ENCODE measurements at regions not wholly inside any gene's neighbourhood (a gene's known extent, or its start where the extent isn't known, plus 50 kb on each side); places are given as distances from the start of the nearest gene placed in this dataset.

DNA sequence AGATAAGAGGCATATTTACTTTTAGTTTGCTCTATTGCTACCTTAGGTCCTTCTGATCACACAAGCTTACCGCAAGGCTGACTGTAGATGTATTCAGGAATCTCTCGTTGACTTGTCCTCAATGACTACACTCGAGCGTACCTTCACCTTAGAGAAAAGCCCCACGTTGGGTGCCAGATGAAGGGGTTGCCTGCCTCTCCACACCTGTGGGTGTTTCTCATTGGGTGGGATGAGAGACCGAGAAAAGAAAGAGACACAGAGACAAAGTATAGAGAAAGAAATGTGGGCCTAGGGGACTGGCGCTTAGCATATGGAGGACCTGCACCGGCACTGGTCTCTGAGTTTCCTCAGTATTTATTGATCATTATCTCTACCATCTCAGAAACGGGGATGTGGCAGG lies 51.8 kb downstream of the ASCL4 start:
- H3K36me3 ChIP-seq: no peaks in the 10 kb centered on the region
- no peaks in the 10 kb centered on the region for H3K4me1 Mint-ChIP-seq
- no peak overlapping the region for H3K27ac ChIP-seq
- peaks cover 4% of the 10 kb centered on the region for H3K9me3 ChIP-seq (ENCODE audit: low read depth)
- H2AFZ ChIP-seq (replicated peaks): no peak overlapping the region
- H3K4me3 Mint-ChIP-seq: no peak overlapping the region
- no peak overlapping the region for H3K27ac Mint-ChIP-seq
- H4K20me1 ChIP-seq (ENCODE audit: low read depth): no peaks in the 10 kb centered on the region
- peaks cover 3% of the 10 kb centered on the region for H3K36me3 Mint-ChIP-seq
- no peak overlapping the region for H3K9ac ChIP-seq
- H3K4me2 ChIP-seq: no peak overlapping the region
- no peaks in the 10 kb centered on the region for H3K27me3 ChIP-seq
- H3K79me2 ChIP-seq (ENCODE audit: low read depth): no peaks in the 10 kb centered on the region
- H3K4me1 ChIP-seq: no peaks in the 10 kb centered on the region
- DNase-seq (ENCODE audit: low spot score): no peak
- TF ChIP-seq EZH2phosphoT487 (IDR thresholded peaks at IDR 0.05) (no peak), EZH2 (IDR thresholded peaks at IDR 0.05) (no peak)
- TF ChIP-seq, protein P1, sequence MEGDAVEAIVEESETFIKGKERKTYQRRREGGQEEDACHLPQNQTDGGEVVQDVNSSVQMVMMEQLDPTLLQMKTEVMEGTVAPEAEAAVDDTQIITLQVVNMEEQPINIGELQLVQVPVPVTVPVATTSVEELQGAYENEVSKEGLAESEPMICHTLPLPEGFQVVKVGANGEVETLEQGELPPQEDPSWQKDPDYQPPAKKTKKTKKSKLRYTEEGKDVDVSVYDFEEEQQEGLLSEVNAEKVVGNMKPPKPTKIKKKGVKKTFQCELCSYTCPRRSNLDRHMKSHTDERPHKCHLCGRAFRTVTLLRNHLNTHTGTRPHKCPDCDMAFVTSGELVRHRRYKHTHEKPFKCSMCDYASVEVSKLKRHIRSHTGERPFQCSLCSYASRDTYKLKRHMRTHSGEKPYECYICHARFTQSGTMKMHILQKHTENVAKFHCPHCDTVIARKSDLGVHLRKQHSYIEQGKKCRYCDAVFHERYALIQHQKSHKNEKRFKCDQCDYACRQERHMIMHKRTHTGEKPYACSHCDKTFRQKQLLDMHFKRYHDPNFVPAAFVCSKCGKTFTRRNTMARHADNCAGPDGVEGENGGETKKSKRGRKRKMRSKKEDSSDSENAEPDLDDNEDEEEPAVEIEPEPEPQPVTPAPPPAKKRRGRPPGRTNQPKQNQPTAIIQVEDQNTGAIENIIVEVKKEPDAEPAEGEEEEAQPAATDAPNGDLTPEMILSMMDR (IDR thresholded peaks at IDR 0.05): no peak
- H3K27me3 Mint-ChIP-seq (ENCODE audit: insufficient read depth, low read depth): peaks cover 4% of the 10 kb centered on the region
- peaks cover 24% of the 10 kb centered on the region for H3K9me3 Mint-ChIP-seq
- H3K4me3 ChIP-seq: no peak overlapping the region
- no peaks in the 10 kb centered on the region for H3F3A ChIP-seq (ENCODE audit: low read depth)

DNA sequence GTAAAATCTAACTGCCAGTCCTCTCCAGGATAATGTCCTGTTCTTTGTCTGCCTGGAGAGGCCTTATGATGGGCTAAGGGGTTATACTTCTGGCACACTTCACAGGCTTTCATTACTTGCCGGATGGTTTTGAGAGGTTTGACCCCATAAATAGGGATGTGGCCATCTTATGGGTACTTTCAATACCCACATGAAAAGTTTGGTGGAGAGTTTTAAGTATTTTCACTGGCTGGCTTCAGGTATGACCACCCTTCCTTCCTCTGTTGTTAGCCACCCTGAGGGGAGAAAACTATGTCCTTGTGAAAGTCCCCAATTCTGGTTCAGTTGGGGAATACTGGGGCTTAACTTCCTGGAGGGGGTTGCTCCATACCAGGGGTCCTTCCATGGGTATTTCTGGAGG lies 54.8 kb downstream of the ASCL4 start:
- Histone ChIP-seq H3K4me1 (no peaks in the 10 kb centered on the region), H3K36me3 (no peaks in the 10 kb centered on the region), H3K27ac (no peak overlapping the region), H3K4me3 (no peak overlapping the region), H3K4me2 (no peak overlapping the region), H4K20me1 (ENCODE audit: low read depth) (no peaks in the 10 kb centered on the region), H3F3A (ENCODE audit: low read depth) (no peaks in the 10 kb centered on the region), H3K79me2 (ENCODE audit: low read depth) (no peaks in the 10 kb centered on the region), H3K9me3 (ENCODE audit: low read depth) (peaks cover 4% of the 10 kb centered on the region), H2AFZ (replicated peaks) (no peak overlapping the region), H3K9ac (no peak overlapping the region), H3K27me3 (peaks cover 11% of the 10 kb centered on the region)
- H3K27ac Mint-ChIP-seq: no peak overlapping the region
- no peak for TF ChIP-seq EZH2phosphoT487 (IDR thresholded peaks at IDR 0.05)
- TF ChIP-seq EZH2 (IDR thresholded peaks at IDR 0.05): no peak
- TF ChIP-seq, protein P1 (IDR thresholded peaks at IDR 0.05): no peak
- peaks cover 9% of the 10 kb centered on the region for H3K27me3 Mint-ChIP-seq (ENCODE audit: insufficient read depth, low read depth)
- no peak overlapping the region for H3K4me3 Mint-ChIP-seq
- no peaks in the 10 kb centered on the region for H3K4me1 Mint-ChIP-seq
- peaks cover 21% of the 10 kb centered on the region for H3K9me3 Mint-ChIP-seq
- no peak for DNase-seq (ENCODE audit: low spot score)
- peaks cover 3% of the 10 kb centered on the region for H3K36me3 Mint-ChIP-seq

DNA sequence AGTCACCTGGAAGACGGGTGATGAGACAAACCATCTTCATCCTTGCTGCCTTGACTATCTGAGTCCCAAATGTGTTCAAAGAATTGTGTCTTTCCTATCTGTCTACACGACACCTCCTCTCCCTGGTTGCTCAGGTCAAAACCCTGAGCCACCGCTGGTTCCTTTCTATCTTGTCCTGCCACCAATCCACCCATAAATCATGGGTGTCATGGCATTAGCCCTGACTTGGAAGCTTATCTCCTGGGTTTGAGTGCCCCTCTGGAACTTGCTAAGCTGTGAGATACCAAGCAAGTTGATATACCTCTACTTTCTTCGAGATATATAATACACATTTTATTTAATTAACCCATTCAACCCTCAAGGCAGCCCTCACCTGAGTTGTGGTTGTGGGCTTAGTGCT lies 57.9 kb downstream of the ASCL4 start:
- H3K4me1 ChIP-seq: no peaks in the 10 kb centered on the region
- no peaks in the 10 kb centered on the region for H3K9me3 ChIP-seq (ENCODE audit: low read depth)
- no peak overlapping the region for H3K4me3 ChIP-seq
- H3K9ac ChIP-seq: no peak overlapping the region
- no peak for DNase-seq (ENCODE audit: low spot score)
- Mint-ChIP-seq H3K27me3 (ENCODE audit: insufficient read depth, low read depth) (peaks cover 7% of the 10 kb centered on the region), H3K9me3 (peaks cover 4% of the 10 kb centered on the region), H3K27ac (no peak overlapping the region), H3K36me3 (no peaks in the 10 kb centered on the region), H3K4me3 (no peak overlapping the region), H3K4me1 (no peaks in the 10 kb centered on the region)
- H3K4me2 ChIP-seq: no peak overlapping the region
- peaks cover 32% of the 10 kb centered on the region for H3K27me3 ChIP-seq
- H2AFZ ChIP-seq (replicated peaks): no peak overlapping the region
- no peaks in the 10 kb centered on the region for H3F3A ChIP-seq (ENCODE audit: low read depth)
- H3K27ac ChIP-seq: no peak overlapping the region
- H3K36me3 ChIP-seq: no peaks in the 10 kb centered on the region
- no peaks in the 10 kb centered on the region for H3K79me2 ChIP-seq (ENCODE audit: low read depth)
- H4K20me1 ChIP-seq (ENCODE audit: low read depth): no peaks in the 10 kb centered on the region
- no peak for TF ChIP-seq EZH2phosphoT487 (IDR thresholded peaks at IDR 0.05)

- H3K27me3 Mint-ChIP-seq (ENCODE audit: insufficient read depth, low read depth): peaks cover 23% of the 10 kb centered on the region
Measured at GRCh38 chr12:107840186-107840585, 65.7 kb downstream of the ASCL4 start.

More at GRCh38 chr12:107840186-107840585, 65.7 kb downstream of the ASCL4 start:
- Histone ChIP-seq H3F3A (ENCODE audit: low read depth) (peaks cover 11% of the 10 kb centered on the region), H3K4me3 (no peak overlapping the region), H4K20me1 (ENCODE audit: low read depth) (peaks cover 12% of the 10 kb centered on the region), H3K4me1 (peaks cover 8% of the 10 kb centered on the region), H3K27ac (no peak overlapping the region), H2AFZ (replicated peaks) (no peak overlapping the region), H3K4me2 (no peak overlapping the region), H3K9me3 (ENCODE audit: low read depth) (no peaks in the 10 kb centered on the region), H3K36me3 (no peaks in the 10 kb centered on the region), H3K9ac (no peak overlapping the region), H3K27me3 (peaks cover 97% of the 10 kb centered on the region), H3K79me2 (ENCODE audit: low read depth) (no peaks in the 10 kb centered on the region)
- H3K36me3 Mint-ChIP-seq: no peaks in the 10 kb centered on the region
- H3K4me1 Mint-ChIP-seq: peaks cover 3% of the 10 kb centered on the region
- H3K27ac Mint-ChIP-seq: no peak overlapping the region
- H3K4me3 Mint-ChIP-seq: no peak overlapping the region
- no peaks in the 10 kb centered on the region for H3K9me3 Mint-ChIP-seq
- TF ChIP-seq, protein P1 (IDR thresholded peaks at IDR 0.05): no peak
- TF ChIP-seq EZH2phosphoT487 (IDR thresholded peaks at IDR 0.05) (no peak), EZH2 (IDR thresholded peaks at IDR 0.05) (no peak)
- no peak for DNase-seq (ENCODE audit: low spot score)
